Loucy (cell line): ENCODE measurements at regions not wholly inside any gene's neighbourhood (a gene's known extent, or its start where the extent isn't known, plus 50 kb on each side); places are given as distances from the start of the nearest gene placed in this dataset.

Experiments
- H2AFZ ChIP-seq: fragments of 200-600 bp; sonication (generic); 2 replicates; pipeline ENCODE4 v1.6.0; 2016; ENCODE audit warnings: antibody characterized with exemption, mild to moderate bottlenecking, low read length, moderate library complexity
- H3F3A ChIP-seq: fragments of 200-600 bp; 2 replicates; pipeline ENCODE4 v1.6.0; 2016; ENCODE audit warnings: antibody characterized with exemption, low read depth, mild to moderate bottlenecking
- H3K27me3 ChIP-seq: fragments of 200-600 bp; sonication (generic); 2 replicates; pipeline ENCODE4 v1.6.1; 2014; ENCODE audit warnings: low read length, mild to moderate bottlenecking; ENCODE audit not compliant: insufficient read depth, poor library complexity, severe bottlenecking
- H3K36me3 ChIP-seq: fragments of 200-600 bp; sonication (generic); 2 replicates; pipeline ENCODE4 v1.6.1; 2016; ENCODE audit warnings: low read length; ENCODE audit not compliant: insufficient read depth
- H3K4me1 ChIP-seq: fragments of 200-600 bp; sonication (generic); 2 replicates; pipeline ENCODE4 v1.5.1; 2014; ENCODE audit warnings: low read length, mild to moderate bottlenecking; ENCODE audit not compliant: insufficient read depth, poor library complexity, severe bottlenecking
- H3K4me2 ChIP-seq: fragments of 200-600 bp; sonication (generic); 2 replicates; pipeline ENCODE4 v1.6.0; 2014; ENCODE audit warnings: antibody characterized with exemption, low read length, low read depth, mild to moderate bottlenecking; ENCODE audit not compliant: poor library complexity, severe bottlenecking
- H3K4me3 ChIP-seq: fragments of 200-600 bp; sonication (generic); 2 replicates; pipeline ENCODE4 v1.5.1; 2014; ENCODE audit warnings: low read length, mild to moderate bottlenecking, mixed read lengths; ENCODE audit not compliant: poor library complexity, severe bottlenecking
- H3K79me2 ChIP-seq: fragments of 200-600 bp; sonication (generic); 2 replicates; pipeline ENCODE4 v1.6.1; 2014; ENCODE audit warnings: low read length; ENCODE audit not compliant: insufficient read depth
- H3K9ac ChIP-seq: fragments of 200-600 bp; sonication (generic); 2 replicates; pipeline ENCODE4 v1.6.0; 2014; ENCODE audit warnings: mild to moderate bottlenecking, low read depth, low read length, moderate library complexity; ENCODE audit not compliant: poor library complexity, severe bottlenecking
- H3K9me2 ChIP-seq: fragments of 200-600 bp; sonication (generic); replicated peaks from 2 replicates; pipeline ENCODE4 v1.6.1; 2016; ENCODE audit warnings: low read depth, low read length, mixed read lengths
- H3K9me3 ChIP-seq: fragments of 200-600 bp; sonication (generic); 2 replicates; pipeline ENCODE4 v1.6.1; 2014; ENCODE audit warnings: mild to moderate bottlenecking, antibody characterized with exemption, low read length, low read depth; ENCODE audit not compliant: insufficient read depth
- H4K20me1 ChIP-seq: fragments of 200-600 bp; sonication (generic); 2 replicates; pipeline ENCODE4 v1.6.0; 2014; ENCODE audit warnings: antibody characterized with exemption, low read length, mild to moderate bottlenecking; ENCODE audit not compliant: insufficient read depth, poor library complexity, severe bottlenecking
- EZH2phosphoT487 ChIP-seq: fragments of 200-600 bp; IDR thresholded peaks from 2 replicates; pipeline ENCODE4 v1.6.1; 2018; ENCODE audit warnings: antibody characterized with exemption, mild to moderate bottlenecking, moderate library complexity, borderline replicate concordance
- TF ChIP-seq, protein P1 (sequence below): fragments of 200-600 bp; sonication (generic); conservative IDR thresholded peaks from 2 replicates; pipeline ENCODE4 v1.5.1; 2014; ENCODE audit warnings: mild to moderate bottlenecking, antibody characterized with exemption, low read length

- Histone ChIP-seq H3F3A (no peaks in the 10 kb centered on the region), H3K4me3 (no peak overlapping the region), H3K9me3 (no peaks in the 10 kb centered on the region), H3K9me2 (no peaks in the 10 kb centered on the region), H3K27me3 (no peaks in the 10 kb centered on the region), H2AFZ (no peak overlapping the region), H3K4me1 (no peaks in the 10 kb centered on the region), H3K9ac (no peak overlapping the region), H3K79me2 (no peaks in the 10 kb centered on the region), H4K20me1 (no peaks in the 10 kb centered on the region), H3K4me2 (no peak overlapping the region), H3K36me3 (no peaks in the 10 kb centered on the region)
- TF ChIP-seq EZH2phosphoT487: no peak
- TF ChIP-seq, protein P1, sequence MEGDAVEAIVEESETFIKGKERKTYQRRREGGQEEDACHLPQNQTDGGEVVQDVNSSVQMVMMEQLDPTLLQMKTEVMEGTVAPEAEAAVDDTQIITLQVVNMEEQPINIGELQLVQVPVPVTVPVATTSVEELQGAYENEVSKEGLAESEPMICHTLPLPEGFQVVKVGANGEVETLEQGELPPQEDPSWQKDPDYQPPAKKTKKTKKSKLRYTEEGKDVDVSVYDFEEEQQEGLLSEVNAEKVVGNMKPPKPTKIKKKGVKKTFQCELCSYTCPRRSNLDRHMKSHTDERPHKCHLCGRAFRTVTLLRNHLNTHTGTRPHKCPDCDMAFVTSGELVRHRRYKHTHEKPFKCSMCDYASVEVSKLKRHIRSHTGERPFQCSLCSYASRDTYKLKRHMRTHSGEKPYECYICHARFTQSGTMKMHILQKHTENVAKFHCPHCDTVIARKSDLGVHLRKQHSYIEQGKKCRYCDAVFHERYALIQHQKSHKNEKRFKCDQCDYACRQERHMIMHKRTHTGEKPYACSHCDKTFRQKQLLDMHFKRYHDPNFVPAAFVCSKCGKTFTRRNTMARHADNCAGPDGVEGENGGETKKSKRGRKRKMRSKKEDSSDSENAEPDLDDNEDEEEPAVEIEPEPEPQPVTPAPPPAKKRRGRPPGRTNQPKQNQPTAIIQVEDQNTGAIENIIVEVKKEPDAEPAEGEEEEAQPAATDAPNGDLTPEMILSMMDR: no peak
Observed at GRCh38 chr1:68916221-68916902, 419.5 kb upstream of the DEPDC1 start.

DNA sequence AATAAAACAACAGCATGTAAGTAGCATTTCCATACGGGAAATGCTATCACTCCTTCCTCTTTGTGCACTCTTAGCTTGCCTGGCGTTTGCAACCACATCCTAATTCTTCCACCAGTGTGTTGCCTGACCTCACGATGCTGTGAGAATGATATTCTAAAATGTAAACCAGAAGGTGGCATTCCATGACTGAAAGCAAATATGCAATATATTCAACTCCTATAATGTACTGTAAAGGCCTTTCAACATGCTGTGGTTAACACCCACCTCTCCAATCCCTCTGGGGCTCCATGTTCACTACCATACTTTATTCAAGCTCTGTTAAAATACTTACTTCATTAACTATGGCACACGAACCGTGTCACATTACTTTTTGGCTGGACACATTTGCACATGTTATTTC lies 420.6 kb upstream of the DEPDC1 start:
- Histone ChIP-seq H3K9ac (no peak overlapping the region), H3K79me2 (no peaks in the 10 kb centered on the region), H3K4me2 (no peak overlapping the region), H2AFZ (no peak overlapping the region), H3K27me3 (no peaks in the 10 kb centered on the region), H3K36me3 (no peaks in the 10 kb centered on the region), H4K20me1 (no peaks in the 10 kb centered on the region), H3K4me1 (no peaks in the 10 kb centered on the region), H3F3A (no peaks in the 10 kb centered on the region), H3K9me2 (no peaks in the 10 kb centered on the region), H3K4me3 (no peak overlapping the region), H3K9me3 (no peaks in the 10 kb centered on the region)
- TF ChIP-seq, protein P1: no peak
- TF ChIP-seq EZH2phosphoT487: no peak

DNA sequence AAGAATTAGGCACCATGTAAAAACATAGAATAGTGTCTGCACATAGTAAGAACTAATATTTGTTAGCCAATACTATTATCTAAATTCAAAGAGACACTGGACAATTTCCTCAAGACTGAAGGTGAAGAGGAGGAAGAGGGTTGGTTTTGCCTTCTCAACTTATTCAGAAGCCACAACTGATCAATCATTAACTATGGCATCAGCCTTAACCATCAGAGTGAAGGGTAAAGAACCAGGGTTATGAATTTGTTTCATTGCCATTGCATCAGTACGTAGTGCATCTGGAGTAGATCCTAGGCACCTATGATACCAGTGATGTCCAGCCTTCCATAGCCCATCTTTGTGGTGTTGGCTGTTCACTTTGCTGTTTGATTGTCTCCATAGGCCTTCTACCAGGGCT lies 421.7 kb upstream of the DEPDC1 start:
- no peak overlapping the region for H3K4me2 ChIP-seq
- H3F3A ChIP-seq: no peaks in the 10 kb centered on the region
- H3K9me3 ChIP-seq: no peaks in the 10 kb centered on the region
- no peak overlapping the region for H3K9ac ChIP-seq
- H3K27me3 ChIP-seq: no peaks in the 10 kb centered on the region
- no peaks in the 10 kb centered on the region for H4K20me1 ChIP-seq
- H3K4me3 ChIP-seq: no peak overlapping the region
- H2AFZ ChIP-seq: no peak overlapping the region
- H3K79me2 ChIP-seq: no peaks in the 10 kb centered on the region
- H3K9me2 ChIP-seq: no peaks in the 10 kb centered on the region
- H3K4me1 ChIP-seq: no peaks in the 10 kb centered on the region
- TF ChIP-seq EZH2phosphoT487: no peak
- TF ChIP-seq, protein P1: no peak
- H3K36me3 ChIP-seq: no peaks in the 10 kb centered on the region
